Left kidney (tissue), 1 donor: ENCODE measurements at regions not wholly inside any gene's neighbourhood (a gene's known extent, or its start where the extent isn't known, plus 50 kb on each side); places are given as distances from the start of the nearest gene placed in this dataset.

ENCODE experiments used
- DNase-seq: peaks from one replicate; pipeline ENCODE4 v3.0.0-alpha.2; 2013

DNA sequence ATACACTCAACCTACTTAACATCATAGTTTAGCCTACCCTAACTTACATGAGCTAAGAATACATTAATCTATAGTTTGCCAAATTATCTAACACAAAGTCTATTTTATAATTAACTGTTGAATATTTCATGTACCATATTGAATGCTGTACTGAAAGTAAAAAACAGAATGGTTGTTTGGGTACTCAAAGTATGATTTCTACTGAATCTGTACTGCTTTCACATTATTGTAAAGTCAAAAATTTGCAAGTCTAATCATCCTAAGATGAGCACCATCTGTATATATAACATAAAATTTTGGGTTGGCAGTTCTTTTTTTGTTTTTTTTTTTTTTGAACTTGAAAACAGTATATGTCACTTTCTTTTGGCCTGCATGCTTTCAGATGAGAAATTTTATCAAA, 1212.6 kb downstream of the SLITRK5 start:
- no peak for DNase-seq

DNA sequence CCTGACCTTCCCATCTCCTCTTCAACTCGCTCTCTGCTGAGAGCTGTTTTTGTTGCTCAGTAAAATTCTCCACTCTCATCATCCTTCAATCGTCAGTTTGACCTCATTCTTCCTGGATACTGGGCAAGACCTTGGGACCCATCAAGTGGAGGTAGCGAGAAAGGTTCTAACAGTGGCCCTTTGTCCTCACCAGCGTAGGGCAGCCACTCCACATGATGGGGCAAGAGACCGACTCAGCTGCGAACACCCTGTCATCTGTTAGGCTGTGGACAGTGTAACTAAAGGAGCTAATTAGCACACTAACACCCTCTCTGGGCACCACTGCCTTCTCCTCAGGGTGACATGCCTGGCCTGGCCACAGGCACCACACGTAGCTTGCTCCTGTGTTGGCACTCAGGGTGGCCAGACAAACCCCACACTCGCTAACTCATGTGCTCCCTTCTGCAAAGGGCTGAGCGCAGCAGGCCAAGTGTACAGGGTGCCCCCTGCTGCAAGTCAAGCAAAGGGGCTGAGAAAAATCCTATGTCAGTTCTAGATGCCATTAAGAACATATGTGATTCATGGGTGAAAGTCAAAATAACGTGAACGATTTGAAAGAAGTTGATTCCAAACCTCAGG, 1216.0 kb downstream of the SLITRK5 start:
- DNase-seq = no peak

DNA sequence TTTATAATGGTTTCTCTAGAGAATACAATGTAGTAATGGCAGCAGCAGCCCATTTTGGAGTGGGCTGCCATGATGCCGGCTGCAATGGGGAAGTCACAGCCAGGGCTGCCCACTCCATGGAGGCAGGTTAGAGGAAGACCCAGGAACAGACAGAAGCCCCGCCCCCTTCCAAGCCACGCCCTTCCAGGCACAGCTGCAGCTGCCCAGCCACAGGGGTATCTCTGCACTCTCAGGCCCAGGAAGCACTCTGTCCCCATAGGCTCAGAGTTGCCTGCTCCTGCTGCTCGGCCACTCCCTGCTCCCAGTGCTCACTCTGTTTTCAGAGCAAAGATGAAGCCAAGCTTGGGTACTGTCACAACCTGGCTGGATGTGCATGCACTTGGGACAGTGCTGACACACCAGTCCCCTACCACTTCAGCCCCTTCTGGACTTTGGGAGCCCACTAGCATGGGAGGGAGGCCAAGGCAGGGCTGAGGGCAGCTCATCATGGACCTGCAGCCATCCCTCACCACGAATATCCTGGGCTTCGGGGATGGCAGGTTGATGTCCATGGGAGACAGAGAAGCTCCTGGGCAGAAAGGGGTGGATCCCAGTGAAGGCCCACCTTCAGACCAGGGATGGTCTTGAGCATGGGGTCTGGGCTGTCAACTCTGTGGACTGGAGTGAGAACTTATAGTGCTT, 1224.2 kb downstream of the SLITRK5 start:
- no peak for DNase-seq

DNA sequence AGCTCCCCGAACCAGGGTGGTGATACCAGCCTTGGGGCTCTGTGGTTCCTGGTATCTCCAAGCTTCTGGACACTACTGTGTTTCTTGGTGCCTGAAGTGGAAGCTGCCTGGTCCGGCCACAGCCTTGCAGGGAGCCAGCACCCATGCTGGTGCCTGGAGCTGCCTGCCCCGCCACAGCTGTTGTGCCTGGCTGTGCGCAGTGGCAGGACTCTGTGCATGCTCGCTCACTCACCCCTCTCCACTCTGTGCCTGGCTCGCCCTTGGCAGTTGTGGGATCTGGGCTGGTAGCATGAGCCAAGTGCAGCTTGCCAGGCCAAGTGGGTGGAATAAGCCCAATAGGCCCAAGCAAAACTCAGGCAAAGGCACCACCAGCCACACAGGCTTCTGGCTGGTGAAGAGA, 1225.3 kb downstream of the SLITRK5 start:
- DNase-seq = no peak

DNA sequence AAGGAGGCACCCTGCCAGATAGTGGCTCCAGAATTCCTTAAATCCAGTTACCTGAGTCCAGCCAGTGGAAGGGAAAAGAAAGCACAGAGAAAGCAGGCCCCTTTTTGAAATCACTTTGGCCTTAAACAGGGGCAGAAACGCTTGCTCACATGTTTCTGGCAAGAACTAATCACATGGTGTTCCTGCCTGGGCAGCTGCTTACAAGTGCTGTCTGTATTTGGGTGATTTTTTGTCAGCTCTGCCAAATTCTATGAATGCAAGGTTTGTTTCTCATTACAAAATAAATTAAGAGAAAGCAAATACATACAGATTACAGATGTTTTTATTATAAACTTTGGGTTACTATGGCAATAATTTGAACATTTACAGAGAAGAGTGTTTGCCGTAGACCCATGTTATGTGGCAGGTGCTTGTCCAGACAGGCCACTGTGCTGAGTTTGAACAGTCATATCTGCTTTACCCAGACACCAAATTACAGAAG, 1237.8 kb downstream of the SLITRK5 start:
- no peak for DNase-seq

DNA sequence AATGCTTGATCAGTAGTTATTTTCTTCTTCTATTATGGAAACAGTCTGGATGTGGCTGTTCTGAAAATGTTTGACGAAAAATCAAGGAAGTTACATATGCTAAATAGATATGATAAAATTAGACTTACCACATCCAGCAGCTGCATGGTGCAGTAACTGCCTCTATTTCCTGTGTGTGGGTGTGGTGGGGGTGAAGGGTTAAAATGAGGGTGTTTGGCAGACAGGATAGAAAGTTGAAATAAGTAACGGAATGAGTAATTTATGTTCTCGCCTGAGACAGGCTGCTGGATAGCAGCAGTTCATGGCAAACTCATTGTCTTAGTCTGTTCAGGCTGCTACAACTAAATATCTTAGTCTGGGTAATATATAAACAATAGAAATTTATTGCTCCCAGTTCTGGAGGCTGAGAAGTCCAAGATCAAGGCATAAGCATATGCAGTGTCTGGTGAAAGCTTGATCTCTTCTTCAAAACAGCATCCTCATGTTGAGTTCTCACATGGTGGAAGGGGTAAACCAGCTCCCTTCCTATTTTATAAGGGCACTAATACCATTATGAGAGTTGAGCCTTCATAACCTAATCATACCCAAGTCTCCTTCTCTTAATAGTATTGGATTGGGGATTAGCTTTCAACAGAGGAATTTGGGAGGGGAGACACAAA, 1248.9 kb downstream of the SLITRK5 start:
- no peak for DNase-seq

DNA sequence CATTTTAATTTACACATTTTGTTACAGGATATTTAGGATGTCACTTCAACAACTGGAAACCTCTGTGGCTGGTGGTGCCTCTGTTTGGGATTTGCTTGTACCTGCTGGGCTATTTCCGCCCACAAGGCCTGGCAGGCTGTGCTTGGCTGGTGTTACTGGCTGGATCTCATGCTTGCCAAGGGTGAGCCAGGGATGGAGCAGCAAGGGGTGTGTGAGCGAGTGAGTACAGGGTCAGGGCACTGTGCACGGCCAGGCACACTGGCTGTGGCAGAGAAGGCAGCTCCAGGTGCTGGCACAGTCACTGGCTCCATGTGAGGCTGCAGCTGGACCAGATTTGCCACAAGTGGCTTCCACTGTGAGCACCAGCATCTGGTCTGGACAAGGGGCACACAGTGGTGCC, 1254.8 kb downstream of the SLITRK5 start:
- DNase-seq = no peak

DNA sequence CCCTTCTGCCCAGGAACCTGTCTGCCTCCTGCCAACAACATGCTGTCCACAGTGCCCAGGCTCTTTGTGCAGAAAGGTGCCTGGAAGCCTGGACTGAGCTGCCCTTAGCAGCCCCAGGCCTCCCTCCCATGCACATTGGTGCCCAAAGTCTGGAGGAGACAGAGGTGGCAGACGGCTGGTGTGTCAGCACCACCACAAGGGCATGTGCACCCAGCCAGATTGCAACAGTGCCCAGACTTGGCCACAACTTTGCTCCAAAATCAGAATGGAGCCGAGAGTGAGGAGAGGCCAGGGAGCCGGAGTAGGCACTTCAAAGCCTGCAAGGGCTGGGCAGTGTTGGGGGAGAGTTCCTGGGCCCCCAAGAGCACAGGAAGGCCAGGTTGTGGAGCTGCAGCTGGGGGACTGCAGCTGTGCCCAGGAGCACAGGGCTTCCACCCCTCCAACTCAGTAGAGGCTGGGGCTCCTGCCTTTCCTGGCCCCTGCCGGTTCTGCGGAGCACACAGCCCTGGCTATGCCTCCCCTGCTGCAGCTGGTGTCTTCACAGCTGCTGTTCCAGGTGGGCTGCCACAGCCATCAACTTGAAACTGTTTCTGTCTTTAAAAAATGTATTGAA, 1255.8 kb downstream of the SLITRK5 start:
- no peak for DNase-seq

DNA sequence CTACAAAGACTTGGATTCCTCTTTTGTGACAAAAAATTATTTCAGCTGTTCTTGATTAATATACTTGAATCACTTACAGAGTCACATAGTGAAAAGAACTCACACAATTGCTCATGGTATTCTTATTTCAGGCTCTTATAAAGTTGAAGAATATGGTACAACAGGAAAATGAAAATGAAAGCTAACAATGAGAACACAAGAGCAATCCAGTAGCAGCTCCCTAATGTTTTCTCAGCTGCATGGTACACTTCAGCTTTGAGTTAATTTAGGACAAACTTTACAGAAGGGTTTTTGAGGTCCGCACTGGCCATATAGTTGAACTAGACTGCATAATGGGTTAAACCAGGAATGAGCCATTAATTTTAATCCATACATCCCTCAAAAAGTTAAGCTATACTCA, 1261.8 kb downstream of the SLITRK5 start:
- no peak for DNase-seq

DNA sequence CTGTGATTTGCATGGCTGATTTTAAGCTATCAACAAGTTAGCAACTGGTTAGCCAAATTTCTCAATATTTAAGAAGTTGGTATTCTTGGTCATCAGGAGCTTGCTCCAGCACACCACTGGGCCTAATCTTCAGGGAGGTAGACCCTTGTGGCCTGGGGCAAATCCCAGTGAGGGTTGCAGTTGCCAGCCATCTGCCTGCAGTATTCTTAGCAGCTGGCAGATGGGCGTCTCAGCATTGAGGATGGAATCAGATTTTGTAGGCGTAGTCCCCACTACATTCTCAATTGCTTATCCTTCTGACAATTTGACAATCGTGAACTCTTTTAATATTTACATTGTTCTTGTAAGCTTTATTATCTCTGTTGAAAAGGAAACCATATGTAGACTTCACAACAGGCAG, 1266.2 kb downstream of the SLITRK5 start:
- DNase-seq = no peak

DNA sequence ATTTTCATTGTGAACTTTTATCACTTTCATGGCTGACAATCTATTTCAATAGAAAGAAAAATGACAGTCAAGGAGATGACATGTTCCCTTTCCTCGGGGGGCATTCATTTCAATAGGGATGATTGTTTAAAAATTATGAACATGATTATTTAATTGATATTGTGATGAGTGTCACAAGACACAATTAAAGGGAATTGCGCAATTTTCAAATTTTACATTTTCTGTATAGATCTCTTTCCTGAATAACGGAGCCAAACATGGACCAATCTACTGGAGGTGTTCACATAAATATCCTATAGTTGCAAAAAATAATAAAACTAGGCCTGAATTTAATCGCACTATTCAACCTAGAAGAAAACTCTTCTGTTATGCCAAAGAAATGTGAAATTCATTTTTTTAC, 1274.6 kb downstream of the SLITRK5 start:
- DNase-seq = no peak

DNA sequence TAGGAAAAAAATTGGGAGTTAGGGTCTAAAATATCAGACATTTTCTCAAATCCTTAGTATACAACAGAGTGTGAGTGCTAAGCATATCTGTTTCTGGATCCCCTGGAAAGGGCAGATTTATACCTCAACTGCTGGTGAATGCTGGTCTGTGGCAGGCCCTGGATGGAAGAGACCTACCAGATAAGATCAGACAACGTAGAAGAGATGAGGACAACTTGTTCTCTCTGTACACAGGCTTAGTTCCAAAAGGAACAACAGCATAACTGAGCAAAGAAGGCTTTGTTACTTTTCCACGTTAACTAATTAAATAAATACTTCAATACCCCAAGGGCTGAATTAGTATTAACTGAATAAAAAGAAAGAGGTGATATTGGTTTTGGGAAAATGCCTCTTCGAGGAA, 1277.3 kb downstream of the SLITRK5 start:
- DNase-seq = no peak

DNA sequence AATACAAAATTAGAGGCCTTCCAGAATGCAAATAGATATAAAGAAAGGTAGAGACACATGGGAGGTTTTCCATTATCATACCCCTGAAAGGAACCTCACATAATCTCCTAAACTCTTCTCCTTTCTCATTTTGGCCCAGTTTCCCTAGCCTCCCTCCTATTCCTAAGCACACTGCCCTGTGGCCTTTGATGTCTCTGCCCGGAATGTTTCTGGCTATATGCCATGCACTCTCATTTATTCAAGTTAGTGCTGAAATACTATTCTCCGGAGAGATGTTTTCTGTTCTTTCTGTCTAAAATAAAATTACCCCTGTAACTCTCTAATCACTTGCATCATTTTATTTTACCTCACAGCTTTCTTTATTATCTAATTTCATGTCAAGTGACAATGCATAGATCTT, 1287.7 kb downstream of the SLITRK5 start:
- peak; percentile 4 for DNase-seq

DNA sequence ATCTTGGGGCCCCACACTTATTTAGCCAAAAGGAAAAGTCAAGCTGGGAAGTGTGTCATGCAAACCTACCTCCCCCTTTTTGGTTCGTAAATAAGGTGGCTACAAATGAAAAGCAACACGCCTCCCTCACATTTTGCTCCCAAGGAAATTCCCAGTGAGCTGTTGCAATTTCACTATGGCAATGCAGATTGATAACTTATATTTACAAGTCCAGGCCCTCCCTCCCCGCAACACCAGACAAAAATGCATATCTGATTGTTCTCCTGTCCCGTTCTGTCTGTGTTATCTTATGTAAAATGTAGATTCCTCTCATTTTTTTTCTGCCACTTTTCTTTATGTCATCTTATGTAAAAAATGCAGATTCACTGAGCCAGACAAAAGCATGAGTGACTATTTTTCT, 1305.3 kb downstream of the SLITRK5 start:
- DNase-seq = no peak

DNA sequence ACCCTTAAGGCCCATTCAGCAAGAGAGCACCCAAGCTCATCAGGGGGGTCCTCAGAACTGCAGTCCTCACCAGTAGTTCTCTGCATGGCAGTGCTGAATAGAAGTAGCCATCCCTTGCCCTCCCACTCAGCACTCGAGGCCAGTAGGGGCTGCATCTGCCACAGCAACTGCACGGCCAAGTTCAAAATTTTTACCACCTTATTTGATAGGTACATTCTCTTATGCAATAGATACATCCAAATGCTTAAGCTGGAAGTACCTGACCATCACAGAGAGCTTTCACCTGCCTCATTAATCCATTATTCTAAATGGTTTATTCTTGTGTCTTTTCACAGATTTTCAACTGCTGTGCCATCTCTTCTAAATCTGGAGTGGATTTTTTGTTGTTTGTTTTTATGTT, 1307.4 kb downstream of the SLITRK5 start:
- no peak for DNase-seq

DNA sequence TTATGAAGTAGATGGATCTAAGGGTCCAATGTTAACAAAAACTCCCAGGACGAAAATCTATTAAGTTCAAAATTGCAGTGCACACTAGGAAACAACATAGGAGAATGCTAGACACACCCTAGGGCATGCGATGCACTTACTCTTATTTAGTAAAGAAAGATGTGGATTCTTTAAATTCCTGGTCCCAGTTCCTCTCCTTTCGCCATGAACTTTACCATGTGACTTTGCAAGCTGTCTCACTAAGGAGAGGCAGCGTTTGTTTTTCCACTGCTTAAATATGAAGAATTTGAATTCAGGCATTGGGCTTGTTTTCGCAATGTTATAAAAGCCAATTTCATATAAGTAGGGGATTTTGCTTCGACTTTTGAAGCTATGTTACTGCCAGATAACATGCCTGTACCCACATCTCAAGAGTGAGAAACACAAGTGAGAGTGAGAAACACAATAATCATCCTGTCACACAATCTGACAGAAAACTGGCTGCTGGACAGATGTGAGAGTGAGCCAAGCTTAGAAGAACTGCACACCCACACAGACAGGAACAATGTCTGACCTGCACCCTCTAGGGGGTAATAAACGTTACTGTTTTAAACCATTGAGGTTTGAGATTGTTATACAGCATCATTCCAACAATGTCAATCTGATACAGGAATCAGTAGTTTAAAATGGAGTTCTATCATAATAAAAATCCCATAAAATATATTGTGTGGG, 1308.4 kb downstream of the SLITRK5 start:
- peak; percentile 10 for DNase-seq

DNA sequence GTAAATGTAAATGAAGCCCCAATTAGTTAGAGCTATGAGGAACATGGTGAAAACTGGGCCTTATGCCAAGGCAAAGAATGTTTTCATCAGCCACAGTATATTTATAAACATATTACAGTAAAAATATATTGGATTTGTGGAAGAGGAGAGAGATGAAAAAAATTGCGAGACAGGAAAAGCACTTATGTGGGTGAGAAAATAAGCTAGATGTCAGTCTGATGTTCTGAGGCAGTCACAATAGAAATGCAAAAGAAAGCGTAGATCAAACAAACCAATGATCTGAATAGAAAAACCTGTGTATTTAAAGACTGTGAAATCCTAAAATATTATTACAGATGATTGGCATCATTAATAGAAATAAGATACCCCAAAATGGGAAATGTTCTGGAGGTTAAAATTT, 1332.5 kb downstream of the SLITRK5 start:
- DNase-seq = no peak

DNA sequence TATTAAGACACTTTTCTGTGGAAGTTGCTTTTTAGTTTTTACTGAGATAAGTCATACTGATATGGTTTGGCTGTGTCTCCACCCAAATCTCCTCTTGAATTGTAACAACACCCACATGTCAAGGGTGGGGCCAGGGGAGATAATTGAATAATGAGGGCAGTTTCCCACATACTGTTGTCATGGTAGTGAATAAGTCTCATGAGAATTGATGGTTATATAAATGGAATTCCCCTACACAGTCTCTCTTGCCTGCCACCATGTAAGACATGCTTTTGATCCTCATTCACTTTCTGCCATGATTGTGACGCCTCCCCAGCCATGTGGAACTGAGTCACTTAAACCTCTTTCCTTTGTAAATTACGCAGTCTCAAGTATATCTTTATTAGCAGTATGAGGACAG, 1340.4 kb downstream of the SLITRK5 start:
- no peak for DNase-seq

DNA sequence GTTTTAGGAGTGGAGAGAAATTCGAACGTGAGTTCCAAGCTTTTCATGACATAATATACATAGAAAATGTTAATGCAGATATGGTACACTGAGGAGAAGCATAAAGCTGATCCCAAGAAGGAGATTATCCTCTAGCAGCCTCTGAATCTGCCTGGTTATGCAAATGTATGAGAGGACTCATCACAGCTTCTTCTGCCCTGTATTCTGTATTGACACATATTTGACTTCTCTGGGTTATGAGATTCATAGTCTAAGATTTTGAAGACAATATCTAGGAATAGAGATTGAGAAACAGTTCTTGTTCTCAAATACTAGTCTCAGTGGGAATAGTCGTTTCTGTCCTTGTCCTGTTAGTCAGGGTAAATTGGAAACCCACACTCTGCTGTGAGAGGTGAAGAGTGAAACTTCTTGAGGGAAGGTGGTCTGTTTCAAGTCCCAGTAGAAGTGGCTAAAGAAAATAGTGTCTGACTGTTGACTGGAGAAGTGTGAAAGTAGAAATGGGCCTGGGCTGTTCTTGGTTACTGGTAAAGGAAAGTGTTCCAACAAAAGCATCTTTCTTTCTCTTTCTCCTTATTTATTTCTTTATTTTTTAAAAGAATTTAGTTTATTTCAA, 1356.6 kb downstream of the SLITRK5 start:
- DNase-seq = no peak

DNA sequence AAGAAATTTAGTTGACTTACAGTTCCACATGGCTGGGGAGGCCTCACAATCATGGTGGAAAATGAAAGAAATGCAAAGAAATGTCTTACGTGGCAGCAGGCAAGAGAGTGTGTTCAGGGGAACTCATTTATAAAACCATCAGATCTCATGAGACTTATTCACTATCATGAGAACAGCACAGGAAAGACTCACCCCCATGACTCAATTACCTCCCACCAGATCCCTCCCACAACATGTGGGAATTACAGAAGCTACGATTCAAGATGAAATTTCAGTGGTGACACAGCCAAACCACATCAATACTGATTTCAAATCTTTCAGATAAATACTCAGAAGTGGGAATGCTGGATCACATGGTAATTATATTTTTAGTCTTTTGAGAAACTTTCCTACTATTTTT, 1357.9 kb downstream of the SLITRK5 start:
- DNase-seq = no peak

DNA sequence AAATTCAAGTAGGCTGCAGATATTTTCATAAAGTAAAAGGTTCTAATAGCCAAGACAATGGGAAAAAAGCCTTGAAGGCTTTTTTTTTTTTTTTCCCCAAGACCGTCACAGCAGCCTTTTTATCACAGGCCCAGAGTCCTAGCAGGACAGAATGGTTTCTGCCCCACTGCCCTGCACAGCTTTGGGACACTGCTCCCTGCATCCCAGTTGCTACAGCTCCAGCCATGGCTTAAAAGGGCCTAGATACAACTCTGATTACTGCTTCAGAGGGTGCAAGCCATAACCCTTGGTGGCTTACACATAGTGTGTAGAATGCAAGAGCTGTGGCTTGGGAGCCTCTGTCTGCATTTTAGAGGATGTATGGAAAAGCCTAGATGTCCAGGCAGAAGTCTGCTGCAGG, 1362.8 kb downstream of the SLITRK5 start:
- no peak for DNase-seq

DNA sequence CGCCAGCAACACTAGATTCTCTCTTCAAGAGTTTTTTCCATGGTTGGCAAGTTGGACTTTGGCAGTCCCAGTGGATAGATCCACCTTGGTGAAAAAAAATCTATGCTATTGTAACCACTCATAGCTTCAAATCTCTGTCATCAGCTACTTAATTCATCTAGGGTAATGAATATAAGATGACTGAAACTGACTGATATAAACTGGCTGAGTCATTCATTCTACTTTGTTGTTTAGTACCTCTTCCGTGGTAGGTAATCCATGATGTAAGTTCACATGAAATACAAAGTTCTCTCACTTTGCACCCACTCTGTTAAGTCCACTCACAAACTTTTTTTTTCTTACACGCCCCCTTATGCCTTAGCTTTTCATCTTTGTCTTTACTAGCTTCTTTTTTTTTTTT, 1381.5 kb downstream of the SLITRK5 start:
- DNase-seq = no peak
